KOPT-K1 (cell line): ENCODE measurements at regions not wholly inside any gene's neighbourhood (a gene's known extent, or its start where the extent isn't known, plus 50 kb on each side); places are given as distances from the start of the nearest gene placed in this dataset.

ENCODE experiments used
- H3K27ac ChIP-seq: fragments of 200-600 bp; sonication (generic); 2 replicates; pipeline ENCODE4 v1.5.1; 2016; ENCODE audit warnings: antibody characterized with exemption, mild to moderate bottlenecking, low read depth, low read length; ENCODE audit not compliant: poor library complexity, severe bottlenecking
- H3K36me3 ChIP-seq: fragments of 200-600 bp; sonication (generic); 2 replicates; pipeline ENCODE4 v1.5.1; 2017; ENCODE audit warnings: antibody characterized with exemption, mild to moderate bottlenecking, low read length, moderate library complexity; ENCODE audit not compliant: insufficient read depth
- H3K9me3 ChIP-seq: fragments of 200-600 bp; sonication (generic); 2 replicates; pipeline ENCODE4 v1.5.1; 2017; ENCODE audit warnings: antibody characterized with exemption, low read length, mild to moderate bottlenecking; ENCODE audit not compliant: insufficient read depth, poor library complexity, severe bottlenecking

- no peak overlapping the region for H3K27ac ChIP-seq
- no peaks in the 10 kb centered on the region for H3K9me3 ChIP-seq
- H3K36me3 ChIP-seq = no peaks in the 10 kb centered on the region
Observed at GRCh38 chr10:9735731-9736130, 1281.9 kb upstream of the CELF2 start.

- Histone ChIP-seq H3K36me3 (no peaks in the 10 kb centered on the region), H3K9me3 (no peaks in the 10 kb centered on the region), H3K27ac (no peak overlapping the region)
Observed at GRCh38 chr10:9743639-9744038, 1274.0 kb upstream of the CELF2 start.

- Histone ChIP-seq H3K27ac (no peak overlapping the region), H3K36me3 (no peaks in the 10 kb centered on the region), H3K9me3 (no peaks in the 10 kb centered on the region)
Observed at GRCh38 chr10:9745158-9745557, 1272.5 kb upstream of the CELF2 start.

GRCh38 chr10:9757176-9757575 is 1260.5 kb upstream of the CELF2 start:
- Histone ChIP-seq H3K27ac (no peak overlapping the region), H3K36me3 (no peaks in the 10 kb centered on the region), H3K9me3 (no peaks in the 10 kb centered on the region)

GRCh38 chr10:9759596-9759995 is 1258.1 kb upstream of the CELF2 start:
- no peak overlapping the region for H3K27ac ChIP-seq
- no peaks in the 10 kb centered on the region for H3K36me3 ChIP-seq
- H3K9me3 ChIP-seq = no peaks in the 10 kb centered on the region

- Histone ChIP-seq H3K27ac (no peak overlapping the region), H3K9me3 (no peaks in the 10 kb centered on the region), H3K36me3 (no peaks in the 10 kb centered on the region)
Observed at GRCh38 chr10:9762966-9763656, 1254.6 kb upstream of the CELF2 start.

- no peak overlapping the region for H3K27ac ChIP-seq
- no peaks in the 10 kb centered on the region for H3K36me3 ChIP-seq
- no peaks in the 10 kb centered on the region for H3K9me3 ChIP-seq
Observed at GRCh38 chr10:9766762-9767161, 1250.9 kb upstream of the CELF2 start.

- H3K9me3 ChIP-seq = no peaks in the 10 kb centered on the region
Observed at GRCh38 chr10:9781666-9782065, 1236.0 kb upstream of the CELF2 start.

GRCh38 chr10:9786101-9786500 is 1231.6 kb upstream of the CELF2 start:
- H3K9me3 ChIP-seq = no peaks in the 10 kb centered on the region

More at GRCh38 chr10:9781666-9782065, 1236.0 kb upstream of the CELF2 start:
- Histone ChIP-seq H3K27ac (no peak overlapping the region), H3K36me3 (no peaks in the 10 kb centered on the region)

GRCh38 chr10:9786576-9786975 is 1231.1 kb upstream of the CELF2 start:
- Histone ChIP-seq H3K27ac (no peak overlapping the region), H3K9me3 (no peaks in the 10 kb centered on the region), H3K36me3 (no peaks in the 10 kb centered on the region)

More at GRCh38 chr10:9786101-9786500, 1231.6 kb upstream of the CELF2 start:
- Histone ChIP-seq H3K36me3 (no peaks in the 10 kb centered on the region), H3K27ac (no peak overlapping the region)

- no peaks in the 10 kb centered on the region for H3K9me3 ChIP-seq
- no peak overlapping the region for H3K27ac ChIP-seq
- H3K36me3 ChIP-seq = no peaks in the 10 kb centered on the region
Observed at GRCh38 chr10:9789996-9790395, 1227.7 kb upstream of the CELF2 start.

GRCh38 chr10:9792181-9792580 is 1225.5 kb upstream of the CELF2 start:
- H3K9me3 ChIP-seq = no peaks in the 10 kb centered on the region
- no peaks in the 10 kb centered on the region for H3K36me3 ChIP-seq
- no peak overlapping the region for H3K27ac ChIP-seq

- H3K36me3 ChIP-seq = no peaks in the 10 kb centered on the region
Observed at GRCh38 chr10:9796564-9796963, 1221.1 kb upstream of the CELF2 start.

GRCh38 chr10:9800011-9800410 is 1217.7 kb upstream of the CELF2 start:
- Histone ChIP-seq H3K36me3 (no peaks in the 10 kb centered on the region), H3K27ac (no peak overlapping the region), H3K9me3 (no peaks in the 10 kb centered on the region)

More at GRCh38 chr10:9796564-9796963, 1221.1 kb upstream of the CELF2 start:
- H3K9me3 ChIP-seq = no peaks in the 10 kb centered on the region
- H3K27ac ChIP-seq = no peak overlapping the region

- Histone ChIP-seq H3K27ac (no peak overlapping the region), H3K9me3 (no peaks in the 10 kb centered on the region), H3K36me3 (no peaks in the 10 kb centered on the region)
Observed at GRCh38 chr10:9800571-9800970, 1217.1 kb upstream of the CELF2 start.

- Histone ChIP-seq H3K27ac (no peak overlapping the region), H3K36me3 (no peaks in the 10 kb centered on the region), H3K9me3 (no peaks in the 10 kb centered on the region)
Observed at GRCh38 chr10:9807846-9808245, 1209.8 kb upstream of the CELF2 start.
